ENCODE measurements at regions not wholly inside any gene's neighbourhood (a gene's known extent, or its start where the extent isn't known, plus 50 kb on each side); places are given as distances from the start of the nearest gene placed in this dataset.

DNA sequence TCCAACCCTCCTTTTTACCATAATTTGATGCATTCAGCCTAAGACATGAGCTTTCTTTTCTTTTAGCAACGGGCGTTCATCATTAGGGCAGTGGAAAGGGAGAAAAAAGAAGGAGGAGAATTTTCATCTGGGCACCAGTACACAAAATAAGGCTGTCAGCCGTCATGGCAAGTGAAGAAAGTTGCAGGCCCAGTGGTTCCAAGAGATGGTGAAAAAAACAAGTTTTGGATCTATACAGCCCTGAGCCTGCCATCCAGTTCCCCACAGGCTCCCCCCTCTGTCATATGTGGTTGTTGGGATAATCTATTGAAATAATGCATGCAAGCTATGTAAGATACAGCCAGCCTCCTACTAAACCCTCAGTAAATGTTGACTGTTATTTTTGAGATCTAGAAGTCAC, 500.6 kb upstream of the PROK2 start:
- TF ChIP-seq, protein P1, sequence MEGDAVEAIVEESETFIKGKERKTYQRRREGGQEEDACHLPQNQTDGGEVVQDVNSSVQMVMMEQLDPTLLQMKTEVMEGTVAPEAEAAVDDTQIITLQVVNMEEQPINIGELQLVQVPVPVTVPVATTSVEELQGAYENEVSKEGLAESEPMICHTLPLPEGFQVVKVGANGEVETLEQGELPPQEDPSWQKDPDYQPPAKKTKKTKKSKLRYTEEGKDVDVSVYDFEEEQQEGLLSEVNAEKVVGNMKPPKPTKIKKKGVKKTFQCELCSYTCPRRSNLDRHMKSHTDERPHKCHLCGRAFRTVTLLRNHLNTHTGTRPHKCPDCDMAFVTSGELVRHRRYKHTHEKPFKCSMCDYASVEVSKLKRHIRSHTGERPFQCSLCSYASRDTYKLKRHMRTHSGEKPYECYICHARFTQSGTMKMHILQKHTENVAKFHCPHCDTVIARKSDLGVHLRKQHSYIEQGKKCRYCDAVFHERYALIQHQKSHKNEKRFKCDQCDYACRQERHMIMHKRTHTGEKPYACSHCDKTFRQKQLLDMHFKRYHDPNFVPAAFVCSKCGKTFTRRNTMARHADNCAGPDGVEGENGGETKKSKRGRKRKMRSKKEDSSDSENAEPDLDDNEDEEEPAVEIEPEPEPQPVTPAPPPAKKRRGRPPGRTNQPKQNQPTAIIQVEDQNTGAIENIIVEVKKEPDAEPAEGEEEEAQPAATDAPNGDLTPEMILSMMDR (IDR thresholded peaks at IDR 0.05), result no peak
- no peak for TF ChIP-seq POLR2A (IDR thresholded peaks at IDR 0.05)

Data from testis (tissue), 2 donors.